ENCODE measurements at regions not wholly inside any gene's neighbourhood (a gene's known extent, or its start where the extent isn't known, plus 50 kb on each side); places are given as distances from the start of the nearest gene placed in this dataset.
"Not testable (repeated sequence)": the region's sequence is repeated elsewhere in the genome, so short reads cannot be mapped to it uniquely, and the experiment has no call there.

DNA sequence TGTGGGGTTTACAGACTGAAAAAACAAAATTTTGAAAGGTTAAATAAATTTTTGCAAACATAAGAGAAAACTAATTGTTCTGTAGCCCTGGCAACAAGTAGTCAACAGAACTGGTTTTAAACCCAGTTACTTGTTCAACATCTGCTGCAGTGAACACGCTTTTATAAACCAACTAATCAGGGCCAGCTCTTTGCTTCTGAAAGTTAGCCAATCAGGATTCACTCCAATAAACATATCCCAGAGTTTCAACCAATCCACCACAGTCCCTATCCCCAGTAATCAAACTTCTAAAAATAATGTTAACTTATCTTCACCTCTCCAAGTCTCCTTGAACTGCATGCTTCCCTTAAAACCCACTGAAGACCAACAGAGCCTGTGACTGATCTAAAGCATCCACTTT is 306.6 kb downstream of the CTH start:
- TF ChIP-seq, protein P1, sequence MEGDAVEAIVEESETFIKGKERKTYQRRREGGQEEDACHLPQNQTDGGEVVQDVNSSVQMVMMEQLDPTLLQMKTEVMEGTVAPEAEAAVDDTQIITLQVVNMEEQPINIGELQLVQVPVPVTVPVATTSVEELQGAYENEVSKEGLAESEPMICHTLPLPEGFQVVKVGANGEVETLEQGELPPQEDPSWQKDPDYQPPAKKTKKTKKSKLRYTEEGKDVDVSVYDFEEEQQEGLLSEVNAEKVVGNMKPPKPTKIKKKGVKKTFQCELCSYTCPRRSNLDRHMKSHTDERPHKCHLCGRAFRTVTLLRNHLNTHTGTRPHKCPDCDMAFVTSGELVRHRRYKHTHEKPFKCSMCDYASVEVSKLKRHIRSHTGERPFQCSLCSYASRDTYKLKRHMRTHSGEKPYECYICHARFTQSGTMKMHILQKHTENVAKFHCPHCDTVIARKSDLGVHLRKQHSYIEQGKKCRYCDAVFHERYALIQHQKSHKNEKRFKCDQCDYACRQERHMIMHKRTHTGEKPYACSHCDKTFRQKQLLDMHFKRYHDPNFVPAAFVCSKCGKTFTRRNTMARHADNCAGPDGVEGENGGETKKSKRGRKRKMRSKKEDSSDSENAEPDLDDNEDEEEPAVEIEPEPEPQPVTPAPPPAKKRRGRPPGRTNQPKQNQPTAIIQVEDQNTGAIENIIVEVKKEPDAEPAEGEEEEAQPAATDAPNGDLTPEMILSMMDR (IDR thresholded peaks at IDR 0.05; ENCODE audit: low read depth, low read length) = no peak
- no peak for DNase-seq (ENCODE audit: low read depth in 2 of 2)
- H3K4me3 ChIP-seq (replicated peaks in 1 of 2; ENCODE audit: low read depth in 2 of 2, low read length in 2 of 2) = no peak overlapping the region

DNA sequence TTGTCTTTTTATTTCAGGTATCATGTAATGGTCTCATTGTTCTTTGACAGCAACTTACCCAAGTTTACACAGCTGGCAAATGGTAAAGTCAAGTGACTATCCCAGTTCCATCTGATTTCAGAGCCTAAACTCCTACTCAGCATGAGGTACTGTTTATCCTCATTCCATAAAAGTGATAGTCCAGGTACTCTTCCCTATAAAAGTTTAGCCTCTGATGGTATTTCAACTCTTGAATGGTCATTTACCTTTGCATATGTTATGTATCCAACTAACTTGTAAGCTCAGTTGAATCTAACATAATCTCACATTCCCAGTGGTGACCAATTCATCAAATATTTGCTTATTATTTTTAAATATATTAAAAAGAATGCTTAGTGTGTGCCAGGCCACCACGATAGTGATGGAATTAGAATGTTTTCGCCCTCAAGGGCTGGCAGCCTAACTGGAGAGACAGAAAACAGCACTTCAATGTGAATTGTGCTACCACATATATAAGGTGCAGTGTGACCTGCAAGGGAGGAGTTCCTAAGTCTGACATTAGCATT is 307.1 kb downstream of the CTH start:
- TF ChIP-seq, protein P1 (IDR thresholded peaks at IDR 0.05; ENCODE audit: low read depth, low read length) = no peak
- H3K4me3 ChIP-seq (replicated peaks in 1 of 2; ENCODE audit: low read depth in 2 of 2, low read length in 2 of 2) = no peak overlapping the region
- peak in 1 of 2 donors; percentile 12 for DNase-seq (ENCODE audit: low read depth in 2 of 2)

DNA sequence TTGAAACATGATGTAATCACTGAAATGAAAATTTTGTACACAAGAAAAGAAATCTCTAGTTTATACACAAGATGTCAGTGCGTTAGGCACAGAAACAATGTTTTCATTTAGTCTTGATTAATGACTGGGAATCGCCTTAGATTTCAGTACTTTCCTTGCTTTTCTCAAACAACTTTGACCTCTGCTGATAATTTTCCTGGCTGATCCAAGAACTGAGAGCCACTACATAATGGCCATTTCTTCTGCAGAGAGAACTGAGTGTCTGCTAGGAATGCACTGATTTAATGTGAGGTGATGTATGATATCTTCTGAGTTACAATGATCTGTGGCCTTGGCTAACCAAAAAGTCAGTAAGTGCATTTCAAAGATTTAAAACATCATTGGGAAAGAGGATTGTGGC is 308.1 kb downstream of the CTH start:
- no peak overlapping the region for H3K4me3 ChIP-seq (replicated peaks in 1 of 2; ENCODE audit: low read depth in 2 of 2, low read length in 2 of 2)
- TF ChIP-seq, protein P1 (IDR thresholded peaks at IDR 0.05; ENCODE audit: low read depth, low read length) = no peak
- no peak for DNase-seq (ENCODE audit: low read depth in 2 of 2)

DNA sequence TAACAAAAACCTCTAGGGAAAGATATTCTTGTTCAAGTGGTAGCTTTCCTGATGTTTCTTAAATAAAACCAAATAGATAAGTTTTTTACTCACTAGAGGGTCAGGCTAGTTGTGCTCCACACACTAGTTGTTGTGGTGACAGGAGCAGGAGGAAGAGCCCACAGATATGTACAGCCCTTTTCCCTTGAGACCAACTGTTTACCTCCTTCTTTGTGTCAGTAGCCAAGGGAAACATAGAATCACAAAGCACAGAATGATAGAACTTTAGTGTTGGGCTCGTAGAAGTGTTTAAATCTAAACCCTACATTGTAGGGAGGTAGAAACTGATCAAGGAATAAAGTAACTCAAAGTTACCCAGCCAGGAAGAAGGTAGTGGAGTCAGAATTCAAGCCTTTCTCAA is 309.0 kb downstream of the CTH start:
- TF ChIP-seq, protein P1 (IDR thresholded peaks at IDR 0.05; ENCODE audit: low read depth, low read length) = no peak
- DNase-seq (ENCODE audit: low read depth in 2 of 2) = no peak
- H3K4me3 ChIP-seq (replicated peaks in 1 of 2; ENCODE audit: low read depth in 2 of 2, low read length in 2 of 2) = no peak overlapping the region

DNA sequence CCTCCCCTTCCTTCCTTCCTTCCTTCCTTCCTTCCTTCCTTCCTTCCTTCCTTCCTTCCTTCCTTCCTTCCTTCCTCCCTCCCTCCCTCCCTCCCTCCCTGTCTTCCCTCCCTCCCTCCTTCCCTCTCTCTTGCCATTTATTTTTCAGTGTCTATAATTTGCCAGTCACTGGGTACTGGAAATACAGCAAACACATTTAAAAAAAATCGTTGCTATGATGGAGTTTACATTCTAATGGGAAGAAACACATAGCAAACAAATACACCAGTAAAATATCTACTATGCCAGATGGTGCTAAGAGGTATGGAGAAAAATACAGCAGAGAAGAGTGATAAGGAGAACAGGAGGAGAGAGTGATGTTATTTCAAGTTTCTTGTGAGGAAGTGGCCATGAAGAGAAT is 309.5 kb downstream of the CTH start:
- TF ChIP-seq, protein P1 (IDR thresholded peaks at IDR 0.05; ENCODE audit: low read depth, low read length) = no peak
- DNase-seq (ENCODE audit: low read depth in 2 of 2) = no peak
- no peak overlapping the region for H3K4me3 ChIP-seq (replicated peaks in 1 of 2; ENCODE audit: low read depth in 2 of 2, low read length in 2 of 2)

DNA sequence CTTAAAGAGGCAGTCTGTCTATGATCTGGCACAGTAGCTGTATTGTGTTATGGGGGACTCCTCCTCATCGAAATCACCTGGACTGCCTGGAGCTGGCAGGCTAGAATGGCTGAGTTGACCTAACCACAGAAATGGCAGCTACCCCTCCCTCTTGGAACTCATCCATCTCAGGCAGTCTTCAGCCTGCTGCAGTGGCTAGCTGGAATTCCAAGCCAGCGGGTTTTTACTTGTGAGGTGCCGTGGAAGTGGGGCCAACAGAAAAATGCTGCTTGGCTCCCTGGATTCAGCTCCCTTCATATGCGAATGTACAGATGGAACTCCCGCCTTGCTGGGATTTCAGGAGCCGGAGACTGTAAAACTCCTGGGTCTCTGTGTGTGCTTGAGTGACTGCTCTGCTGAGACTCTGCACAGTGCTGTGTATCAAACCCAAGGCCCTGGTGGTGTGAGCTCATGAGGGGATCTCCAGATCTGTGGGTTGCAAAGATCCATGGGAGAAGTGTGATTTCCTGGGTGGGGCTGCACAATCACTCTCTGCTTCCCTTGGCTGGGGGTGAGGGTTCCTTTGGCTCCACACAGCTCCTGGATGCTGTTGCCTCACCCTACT is 316.9 kb downstream of the CTH start:
- no peak for DNase-seq (ENCODE audit: low read depth in 2 of 2)
- no peak overlapping the region for H3K4me3 ChIP-seq (replicated peaks in 1 of 2; ENCODE audit: low read depth in 2 of 2, low read length in 2 of 2)
- TF ChIP-seq, protein P1 (IDR thresholded peaks at IDR 0.05; ENCODE audit: low read depth, low read length) = no peak

DNA sequence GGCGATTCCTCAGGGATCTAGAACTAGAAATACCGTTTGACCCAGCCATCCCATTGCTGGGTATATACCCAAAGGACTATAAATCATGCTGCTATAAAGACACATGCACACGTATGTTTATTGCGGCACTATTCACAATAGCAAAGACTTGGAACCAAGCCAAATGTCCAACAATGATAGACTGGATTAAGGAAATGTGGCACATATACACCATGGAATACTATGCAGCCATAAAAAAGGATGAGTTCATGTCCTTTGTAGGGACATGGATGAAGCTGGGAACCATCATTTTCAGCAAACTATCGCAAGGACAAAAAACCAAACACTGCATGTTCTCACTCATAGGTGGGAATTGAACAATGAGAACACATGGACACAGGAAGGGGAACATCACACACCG is 311.1 kb downstream of the PTGER3 start:
- not testable (repeated sequence) for DNase-seq (ENCODE audit: low read depth in 2 of 2); H3K4me3 ChIP-seq (replicated peaks in 1 of 2; ENCODE audit: low read depth in 2 of 2, low read length in 2 of 2)
